H1 (cell line): ENCODE measurements at regions not wholly inside any gene's neighbourhood (a gene's known extent, or its start where the extent isn't known, plus 50 kb on each side); places are given as distances from the start of the nearest gene placed in this dataset.

ENCODE experiments used
- CTCF ChIA-PET: fragments of 300-600 bp; sonication (Branson Sonifier 250); formaldehyde crosslinking; loops from one replicate; lab custom pipeline; 2021; ENCODE audit not compliant: partially characterized antibody; lab: Charles Lee
- POLR2A ChIA-PET: fragments of 300-600 bp; sonication (Branson Sonifier 250); formaldehyde crosslinking; loops from one replicate; lab custom pipeline; 2021; ENCODE audit warnings: inconsistent platforms; ENCODE audit not compliant: partially characterized antibody; lab: Charles Lee
- DNase-seq, 2 experiments: peaks; one replicate each; pipeline versions ENCODE4 v3.0.0 to v3.0.0-alpha.2; 2010 to 2022; ENCODE audit warnings: low spot score in 2 of 2, low read depth in 1 of 2, mixed read lengths in 1 of 2
- FAIRE-seq: peaks from 2 replicates; lab custom pipeline; 2011; peaks lifted over from hg19 to GRCh38; lab: Jason Lieb, UNC
- H2AFZ ChIP-seq: 2 replicates; pipeline ENCODE4 v1.8.1; 2012; ENCODE audit warnings: low read length, inconsistent platforms
- H2AK5ac ChIP-seq: 2 replicates; pipeline ENCODE4 v1.6.1; 2013; ENCODE audit warnings: low read depth, low read length
- H2BK120ac ChIP-seq: replicated peaks from 2 replicates; pipeline ENCODE3; 2013; ENCODE audit warnings: low read depth, low read length, inconsistent platforms
- H2BK12ac ChIP-seq: 2 replicates; pipeline ENCODE4 v1.6.1; 2013; ENCODE audit warnings: low read depth, low read length
- H2BK15ac ChIP-seq: 2 replicates; pipeline ENCODE4 v1.6.1; 2013; ENCODE audit warnings: low read length
- H2BK20ac ChIP-seq: 2 replicates; pipeline ENCODE4 v1.6.1; 2013; ENCODE audit warnings: low read length
- H2BK5ac ChIP-seq: 2 replicates; pipeline ENCODE4 v1.6.1; 2013; ENCODE audit warnings: low read depth, low read length
- H3K14ac ChIP-seq: 2 replicates; pipeline ENCODE4 v1.6.1; 2013; ENCODE audit warnings: inconsistent platforms; ENCODE audit not compliant: insufficient read length
- H3K18ac ChIP-seq: 2 replicates; pipeline ENCODE4 v1.6.1; 2013; ENCODE audit warnings: low read length; ENCODE audit errors: extremely low read depth
- H3K23ac ChIP-seq: 2 replicates; pipeline ENCODE4 v1.6.1; 2013; ENCODE audit warnings: inconsistent platforms; ENCODE audit not compliant: insufficient read length
- H3K23me2 ChIP-seq: 2 replicates; pipeline ENCODE4 v1.6.1; 2013; ENCODE audit warnings: low read depth, low read length
- H3K27ac ChIP-seq: 2 replicates; pipeline ENCODE4 v1.6.1; 2011; ENCODE audit warnings: low read depth, low read length, inconsistent platforms
- H3K27me3 ChIP-seq, 4 experiments: replicated peaks in 1 of 4; 1 replicate in 1 of 4; 2 replicates in 3 of 4; pipeline versions ENCODE4 v1.6.1 to v1.8.1; 2011 to 2013; ENCODE audit warnings: low read length in 3 of 4, mild to moderate bottlenecking in 3 of 4, inconsistent platforms in 2 of 4, mixed read lengths in 2 of 4, moderate library complexity in 1 of 4; ENCODE audit not compliant: control insufficient read depth in 3 of 4, insufficient read depth in 3 of 4; ENCODE audit errors: extremely low read depth in 1 of 4
- H3K36me3 ChIP-seq, 4 experiments: 2 replicates each; pipeline versions ENCODE4 v1.6.1 to v1.8.1; 2011 to 2013; ENCODE audit warnings: mild to moderate bottlenecking in 4 of 4, low read length in 3 of 4, moderate library complexity in 2 of 4, control low read depth in 1 of 4, inconsistent platforms in 1 of 4; ENCODE audit not compliant: insufficient read depth in 4 of 4, control insufficient read depth in 2 of 4
- H3K4ac ChIP-seq: replicated peaks from 2 replicates; pipeline ENCODE3; 2013; ENCODE audit warnings: low read length, low read depth, mixed read lengths, inconsistent platforms; ENCODE audit not compliant: insufficient read length
- H3K4me1 ChIP-seq, 4 experiments: replicated peaks in 1 of 4; 1 replicate in 1 of 4; 2 replicates in 3 of 4; pipeline versions ENCODE4 v1.6.1 to v1.8.1; 2011 to 2013; ENCODE audit warnings: low read length in 3 of 4, inconsistent platforms in 2 of 4, mixed read lengths in 1 of 4; ENCODE audit not compliant: insufficient read depth in 4 of 4, control insufficient read depth in 3 of 4
- H3K4me2 ChIP-seq, 2 experiments: 2 replicates each; pipeline versions ENCODE4 v1.6.1 to v1.8.1; 2011 to 2013; ENCODE audit warnings: low read depth in 2 of 2, low read length in 2 of 2, control low read depth in 1 of 2, inconsistent platforms in 1 of 2, mild to moderate bottlenecking in 1 of 2; ENCODE audit not compliant: insufficient read depth in 1 of 2
- H3K4me3 ChIP-seq, 4 experiments: fragments of 200-600, 300-600 bp in 1 of 4; sonication (generic), shearing (Covaris generic), sonication (Bioruptor Twin) in 1 of 4; 2 replicates each; pipeline versions ENCODE4 v1.5.1 to v1.8.1; 2011 to 2016; ENCODE audit warnings: low read length in 4 of 4, low read depth in 3 of 4, control low read depth in 2 of 4, inconsistent platforms in 2 of 4, mild to moderate bottlenecking in 2 of 4, mixed read lengths in 1 of 4, moderate library complexity in 1 of 4; ENCODE audit not compliant: insufficient read depth in 2 of 4; ENCODE audit errors: extremely low read depth in 1 of 4
- H3K56ac ChIP-seq: replicated peaks from 2 replicates; pipeline ENCODE3; 2013; ENCODE audit warnings: low read depth, mild to moderate bottlenecking, mixed read lengths, low read length, inconsistent platforms; ENCODE audit not compliant: insufficient read length
- H3K79me1 ChIP-seq: 2 replicates; pipeline ENCODE4 v1.6.1; 2013; ENCODE audit warnings: low read depth, low read length, control low read depth
- H3K79me2 ChIP-seq, 2 experiments: 2 replicates each; pipeline versions ENCODE4 v1.6.1 to v1.8.1; 2012 to 2013; ENCODE audit warnings: low read length in 2 of 2, mild to moderate bottlenecking in 2 of 2, inconsistent platforms in 1 of 2; ENCODE audit not compliant: insufficient read depth in 2 of 2, control insufficient read depth in 1 of 2
- H3K9ac ChIP-seq, 4 experiments: replicated peaks in 1 of 4; 1 replicate in 1 of 4; 2 replicates in 3 of 4; pipeline versions ENCODE4 v1.6.1 to v1.8.1; 2011 to 2013; ENCODE audit warnings: low read depth in 3 of 4, low read length in 3 of 4, control low read depth in 2 of 4, mild to moderate bottlenecking in 2 of 4, moderate library complexity in 2 of 4, inconsistent platforms in 1 of 4; ENCODE audit errors: extremely low read depth in 1 of 4
- H3K9me3 ChIP-seq, 2 experiments: 2 replicates each; pipeline versions ENCODE4 v1.6.1 to v1.8.1; 2012 to 2013; ENCODE audit warnings: mild to moderate bottlenecking in 2 of 2, moderate library complexity in 2 of 2, control low read depth in 1 of 2, inconsistent platforms in 1 of 2, low read depth in 1 of 2, low read length in 1 of 2, mixed read lengths in 1 of 2; ENCODE audit not compliant: insufficient read depth in 2 of 2
- H4K20me1 ChIP-seq, 2 experiments: replicated peaks in 1 of 2; 2 replicates each; pipeline versions ENCODE3 to v1.8.1; 2011 to 2013; ENCODE audit warnings: inconsistent platforms in 2 of 2, low read length in 2 of 2, mild to moderate bottlenecking in 1 of 2; ENCODE audit not compliant: insufficient read depth in 2 of 2, control insufficient read depth in 1 of 2
- H4K5ac ChIP-seq: 2 replicates; pipeline ENCODE4 v1.6.1; 2013; ENCODE audit warnings: low read length, low read depth, mixed read lengths, inconsistent platforms; ENCODE audit not compliant: insufficient read length
- H4K8ac ChIP-seq: 2 replicates; pipeline ENCODE4 v1.8.0; 2013; ENCODE audit warnings: mild to moderate bottlenecking, moderate library complexity, low read length, inconsistent platforms; ENCODE audit not compliant: insufficient read depth; ENCODE audit errors: extremely low read depth
- H4K91ac ChIP-seq: replicated peaks from 2 replicates; pipeline ENCODE3; 2013; ENCODE audit warnings: low read length, mixed read lengths, inconsistent platforms; ENCODE audit not compliant: insufficient read length
- ASH2L ChIP-seq: fragments of 200-600, 300-600 bp; sonication (generic); IDR thresholded peaks from one replicate; pipeline ENCODE4 v1.7.1; 2017; ENCODE audit warnings: low read length
- BCL11A ChIP-seq, 2 experiments: IDR thresholded peaks; one replicate each; pipeline ENCODE4 v1.6.1; 2011; ENCODE audit warnings: low read depth in 2 of 2, low read length in 2 of 2, mild to moderate bottlenecking in 2 of 2
- BRCA1 ChIP-seq: IDR thresholded peaks from 2 replicates; pipeline ENCODE4 v1.6.1; 2012; ENCODE audit warnings: low read depth, low read length, improper control_type of control experiment
- CHD2 ChIP-seq: IDR thresholded peaks from 2 replicates; pipeline ENCODE4 v1.6.1; 2012; ENCODE audit warnings: low read length, improper control_type of control experiment
- CREB1 ChIP-seq: IDR thresholded peaks from 2 replicates; pipeline ENCODE4 v1.6.1; 2012; ENCODE audit warnings: inconsistent platforms
- JUN ChIP-seq: IDR thresholded peaks from 2 replicates; pipeline ENCODE4 v1.6.1; 2011; ENCODE audit warnings: low read depth, mild to moderate bottlenecking, improper control_type of control experiment, low read length
- MAX ChIP-seq: IDR thresholded peaks from 2 replicates; pipeline ENCODE4 v1.6.1; 2012; ENCODE audit warnings: inconsistent platforms
- RAD21 ChIP-seq, 2 experiments: IDR thresholded peaks in 1 of 2; conservative IDR thresholded peaks in 1 of 2; 2 replicates each; pipeline ENCODE4 v1.6.1; 2011; ENCODE audit warnings: low read depth in 2 of 2, low read length in 2 of 2, improper control_type of control experiment in 1 of 2, inconsistent platforms in 1 of 2, mild to moderate bottlenecking in 1 of 2, moderate library complexity in 1 of 2
- RBBP5 ChIP-seq: IDR thresholded peaks from 2 replicates; pipeline ENCODE4 v1.7.1; 2012; ENCODE audit warnings: low read depth, mild to moderate bottlenecking, inconsistent platforms, low read length, moderate library complexity, borderline replicate concordance
- RXRA ChIP-seq: IDR thresholded peaks from 2 replicates; pipeline ENCODE4 v1.6.1; 2011; ENCODE audit warnings: low read depth, mild to moderate bottlenecking, low read length, moderate library complexity; ENCODE audit not compliant: insufficient read depth
- SIN3A ChIP-seq, 2 experiments: IDR thresholded peaks in 1 of 2; conservative IDR thresholded peaks in 1 of 2; 2 replicates each; pipeline ENCODE4 v1.6.1; 2011 to 2012; ENCODE audit warnings: low read length in 2 of 2, improper control_type of control experiment in 1 of 2, low read depth in 1 of 2, mild to moderate bottlenecking in 1 of 2
- SP1 ChIP-seq: IDR thresholded peaks from 2 replicates; pipeline ENCODE4 v1.6.1; 2011; ENCODE audit warnings: low read depth, low read length
- TAF7 ChIP-seq: optimal IDR thresholded peaks from 2 replicates; pipeline ENCODE3; 2011; ENCODE audit warnings: low read depth, mild to moderate bottlenecking, inconsistent platforms, low read length, moderate library complexity, borderline replicate concordance
- TEAD4 ChIP-seq: IDR thresholded peaks from 2 replicates; pipeline ENCODE4 v1.6.1; 2012; ENCODE audit warnings: low read depth, low read length, inconsistent platforms, mixed read lengths
- ZNF274 ChIP-seq: IDR thresholded peaks from 2 replicates; pipeline ENCODE4 v1.7.0; 2012; ENCODE audit warnings: low read length, borderline replicate concordance; ENCODE audit errors: extremely low read depth
- WGBS, 2 experiments: shearing (Covaris generic) in 1 of 2; methylation state at CpG; one replicate each; pipeline versions ENCODE4 v1.1.6 to v1.1.7; 2013 to 2015; ENCODE audit warnings: low lambda C conversion rate in 2 of 2, mixed read lengths in 2 of 2, inconsistent platforms in 1 of 2, low coverage in 1 of 2, missing lambda C conversion rate in 1 of 2; ENCODE audit not compliant: insufficient replicate concordance in 2 of 2, insufficient coverage in 1 of 2, insufficient read length in 1 of 2; ENCODE audit errors: extremely low coverage in 1 of 2, missing lambda C conversion rate in 1 of 2; 5-methylcytosine and 5-hydroxymethylcytosine counted together

DNA sequence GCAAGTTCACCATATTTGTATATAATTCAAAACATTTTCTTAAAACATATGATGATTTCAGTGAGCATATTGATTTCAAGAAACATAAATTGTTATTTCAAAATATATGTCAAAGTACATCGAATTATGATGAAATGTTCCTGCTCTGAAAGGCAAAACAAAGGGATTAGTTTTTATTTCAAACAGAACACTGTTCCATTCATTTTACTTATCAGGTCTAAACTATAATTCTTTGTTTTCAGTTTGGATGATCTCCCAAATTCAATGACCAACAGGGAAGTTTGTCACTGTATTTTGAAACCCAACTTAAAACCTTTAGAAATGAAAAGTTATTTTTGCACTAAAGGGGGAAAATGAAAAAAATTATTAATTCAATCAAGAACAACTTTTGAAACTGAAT is 610.2 kb downstream of the SLITRK1 start:
- DNase-seq (no peak), FAIRE-seq (no peak)
- 91% methylated on average over 1 of the region's 1 CpG; no CpG with 5 or more reads in 1 of the 2 experiments for WGBS, 2 experiments
- no peaks in the 10 kb centered on the region for H3K79me2 ChIP-seq
- H4K5ac ChIP-seq, result no peak overlapping the region
- no peak overlapping the region for H3K23ac ChIP-seq
- H3K23me2 ChIP-seq, result no peaks in the 10 kb centered on the region
- no peak overlapping the region for H3K56ac ChIP-seq
- H2AK5ac ChIP-seq, result no peak overlapping the region
- peaks cover 0 to 5% (median 1%) of the 10 kb centered on the region in 4 experiments; a peak in 3 of 7 replicates for H3K4me1 ChIP-seq
- no peak overlapping the region for H2AFZ ChIP-seq
- no peak overlapping the region for H3K14ac ChIP-seq
- ChIA-PET CTCF (interaction anchor here (0.6 to 1.4 kb wide), 2 partner anchors 19 to 338 kb away, joined by 3 to 4 read pairs; no protein-coding TSS in a partner anchor), POLR2A (no interaction called here)
- no peak overlapping the region for H4K8ac ChIP-seq
- no peaks in the 10 kb centered on the region for H3K79me1 ChIP-seq
- no peak overlapping the region for H2BK12ac ChIP-seq
- H2BK120ac ChIP-seq, result no peak overlapping the region
- no peak overlapping the region for H2BK20ac ChIP-seq
- no peak overlapping the region for H3K4me2 ChIP-seq
- no peak overlapping the region for H3K27ac ChIP-seq
- H3K18ac ChIP-seq, result no peak overlapping the region
- no peaks in the 10 kb centered on the region for H4K20me1 ChIP-seq
- no peak overlapping the region for H3K4me3 ChIP-seq
- no peaks in the 10 kb centered on the region for H3K9me3 ChIP-seq
- H4K91ac ChIP-seq, result no peak overlapping the region
- no peaks in the 10 kb centered on the region for H3K27me3 ChIP-seq
- no peak overlapping the region for H2BK5ac ChIP-seq
- H3K9ac ChIP-seq, result no peak overlapping the region
- H2BK15ac ChIP-seq, result no peak overlapping the region
- H3K36me3 ChIP-seq, result no peaks in the 10 kb centered on the region
- no peak overlapping the region for H3K4ac ChIP-seq
- TF ChIP-seq JUN (no peak), ASH2L (no peak), CHD2 (no peak), CREB1 (no peak), BCL11A (IDR thresholded peaks at IDR 0.05; ENCODE audit: low read depth in 2 of 2, low read length in 2 of 2) (no peak), RAD21 (IDR thresholded peaks at IDR 0.05 in 1 of 2, conservative IDR thresholded peaks at IDR 0.05 in 1 of 2; ENCODE audit: low read depth in 2 of 2, low read length in 2 of 2) (no peak), TAF7 (no peak), SIN3A (conservative IDR thresholded peaks at IDR 0.05 in 1 of 2, IDR thresholded peaks at IDR 0.05 in 1 of 2; ENCODE audit: low read depth in 1 of 2, low read length in 2 of 2) (no peak), TEAD4 (no peak), RBBP5 (no peak), MAX (no peak), SP1 (no peak), ZNF274 (no peak), BRCA1 (no peak), RXRA (no peak)
